ENCODE measurements at regions not wholly inside any gene's neighbourhood (a gene's known extent, or its start where the extent isn't known, plus 50 kb on each side); places are given as distances from the start of the nearest gene placed in this dataset.

GRCh38 chr15:29891096-29891457 is 68.8 kb upstream of the TJP1 start:
- no peak for DNase-seq
- no peaks in the 10 kb centered on the region for H3K36me3 ChIP-seq (ENCODE audit: low read depth)
- H3K4me3 ChIP-seq: no peak overlapping the region
- H3K4me1 ChIP-seq (ENCODE audit: insufficient read depth): peaks cover 15% of the 10 kb centered on the region
- no peak overlapping the region for H3K4me2 ChIP-seq (ENCODE audit: unreplicated experiment)
- H3K9me3 ChIP-seq (ENCODE audit: low read depth): no peaks in the 10 kb centered on the region
- in situ Hi-C loops (cut with MboI): no loop called here
- H3K27ac ChIP-seq: no peak overlapping the region
- no peaks in the 10 kb centered on the region for H3K79me2 ChIP-seq (ENCODE audit: insufficient read depth)
- H2AFZ ChIP-seq: no peak overlapping the region
- no peak for TF ChIP-seq EZH2phosphoT487 (IDR thresholded peaks at IDR 0.05; ENCODE audit: insufficient read depth, low read depth)
- TF ChIP-seq EZH2 (IDR thresholded peaks at IDR 0.05; ENCODE audit: insufficient read depth, poor library complexity, severe bottlenecking): no peak
- 0 out of 2 replicates have a peak, but pooled peaks cover 10% of the 10 kb centered on the region for H3F3A ChIP-seq (ENCODE audit: insufficient read depth)
- WGBS, 2 experiments (ENCODE audit: low coverage in 1 of 2, low lambda C conversion rate in 2 of 2, missing lambda C conversion rate in 2 of 2): 85 to 86% methylated on average over 2 of the region's 2 CpGs
- no peaks in the 10 kb centered on the region for H4K20me1 ChIP-seq (ENCODE audit: insufficient read depth)
- H3K9me2 ChIP-seq (ENCODE audit: insufficient read depth): no peaks in the 10 kb centered on the region
- no peaks in the 10 kb centered on the region for H3K27me3 ChIP-seq (replicated peaks; ENCODE audit: insufficient read depth)
- H3K9ac ChIP-seq: no peak overlapping the region

GRCh38 chr15:29890336-29891095 is 68.2 kb upstream of the TJP1 start:
- Histone ChIP-seq H3K4me2 (ENCODE audit: unreplicated experiment) (peak overlapping the region; percentile 17), H4K20me1 (ENCODE audit: insufficient read depth) (no peaks in the 10 kb centered on the region), H3K4me1 (ENCODE audit: insufficient read depth) (peaks cover 15% of the 10 kb centered on the region), H3K27ac (no peak overlapping the region), H3K9me3 (ENCODE audit: low read depth) (no peaks in the 10 kb centered on the region), H3F3A (ENCODE audit: insufficient read depth) (0 out of 2 replicates have a peak, but pooled peaks cover 10% of the 10 kb centered on the region), H3K36me3 (ENCODE audit: low read depth) (no peaks in the 10 kb centered on the region), H3K4me3 (no peak overlapping the region), H3K27me3 (replicated peaks; ENCODE audit: insufficient read depth) (no peaks in the 10 kb centered on the region), H3K9ac (no peak overlapping the region), H3K9me2 (ENCODE audit: insufficient read depth) (no peaks in the 10 kb centered on the region), H2AFZ (peak overlapping the region; percentile 28; the same call in 1 of the 2 replicates), H3K79me2 (ENCODE audit: insufficient read depth) (no peaks in the 10 kb centered on the region)
- 58 to 62% methylated on average over 6 of the region's 6 CpGs for WGBS, 2 experiments (ENCODE audit: low coverage in 1 of 2, low lambda C conversion rate in 2 of 2, missing lambda C conversion rate in 2 of 2)
- TF ChIP-seq EZH2 (IDR thresholded peaks at IDR 0.05; ENCODE audit: insufficient read depth, poor library complexity, severe bottlenecking): no peak
- no peak for TF ChIP-seq EZH2phosphoT487 (IDR thresholded peaks at IDR 0.05; ENCODE audit: insufficient read depth, low read depth)
- in situ Hi-C loops (cut with MboI): no loop called here
- no peak for DNase-seq

GRCh38 chr15:29889542-29890329 is 67.5 kb upstream of the TJP1 start:
- Histone ChIP-seq H3K9me3 (ENCODE audit: low read depth) (no peaks in the 10 kb centered on the region), H3K4me1 (ENCODE audit: insufficient read depth) (peaks cover 15% of the 10 kb centered on the region), H3F3A (ENCODE audit: insufficient read depth) (0 out of 2 replicates have a peak, but pooled peaks cover 10% of the 10 kb centered on the region), H3K27me3 (replicated peaks; ENCODE audit: insufficient read depth) (no peaks in the 10 kb centered on the region), H4K20me1 (ENCODE audit: insufficient read depth) (no peaks in the 10 kb centered on the region), H3K4me3 (no peak overlapping the region), H3K79me2 (ENCODE audit: insufficient read depth) (no peaks in the 10 kb centered on the region), H3K9ac (no peak overlapping the region), H3K36me3 (ENCODE audit: low read depth) (no peaks in the 10 kb centered on the region), H3K9me2 (ENCODE audit: insufficient read depth) (no peaks in the 10 kb centered on the region), H2AFZ (peak overlapping the region; percentile 28), H3K4me2 (ENCODE audit: unreplicated experiment) (peak overlapping the region; percentile 17), H3K27ac (no peak overlapping the region)
- WGBS, 2 experiments (ENCODE audit: low coverage in 1 of 2, low lambda C conversion rate in 2 of 2, missing lambda C conversion rate in 2 of 2): 25 to 29% methylated on average over 11 of the region's 11 CpGs
- in situ Hi-C loops (cut with MboI): no loop called here
- peak; percentile 39 for DNase-seq
- TF ChIP-seq EZH2phosphoT487 (IDR thresholded peaks at IDR 0.05; ENCODE audit: insufficient read depth, low read depth) (no peak), EZH2 (IDR thresholded peaks at IDR 0.05; ENCODE audit: insufficient read depth, poor library complexity, severe bottlenecking) (no peak)

GRCh38 chr15:29888646-29889045 is 66.4 kb upstream of the TJP1 start:
- 77 to 78% methylated on average over 5 of the region's 5 CpGs for WGBS, 2 experiments (ENCODE audit: low coverage in 1 of 2, low lambda C conversion rate in 2 of 2, missing lambda C conversion rate in 2 of 2)
- peaks cover 15% of the 10 kb centered on the region for H3K4me1 ChIP-seq (ENCODE audit: insufficient read depth)
- no peak overlapping the region for H2AFZ ChIP-seq
- no peaks in the 10 kb centered on the region for H4K20me1 ChIP-seq (ENCODE audit: insufficient read depth)
- no peaks in the 10 kb centered on the region for H3K9me3 ChIP-seq (ENCODE audit: low read depth)
- DNase-seq: peak; percentile 48
- no peaks in the 10 kb centered on the region for H3K36me3 ChIP-seq (ENCODE audit: low read depth)
- in situ Hi-C loops (cut with MboI): no loop called here
- H3K9ac ChIP-seq: no peak overlapping the region
- TF ChIP-seq EZH2 (IDR thresholded peaks at IDR 0.05; ENCODE audit: insufficient read depth, poor library complexity, severe bottlenecking) (no peak), EZH2phosphoT487 (IDR thresholded peaks at IDR 0.05; ENCODE audit: insufficient read depth, low read depth) (no peak)
- H3K9me2 ChIP-seq (ENCODE audit: insufficient read depth): no peaks in the 10 kb centered on the region
- 0 out of 2 replicates have a peak, but pooled peaks cover 10% of the 10 kb centered on the region for H3F3A ChIP-seq (ENCODE audit: insufficient read depth)
- no peaks in the 10 kb centered on the region for H3K79me2 ChIP-seq (ENCODE audit: insufficient read depth)
- H3K4me2 ChIP-seq (ENCODE audit: unreplicated experiment): no peak overlapping the region
- H3K27ac ChIP-seq: no peak overlapping the region
- H3K27me3 ChIP-seq (replicated peaks; ENCODE audit: insufficient read depth): no peaks in the 10 kb centered on the region
- no peak overlapping the region for H3K4me3 ChIP-seq
